AG09309 (cell line): ENCODE measurements at regions not wholly inside any gene's neighbourhood (a gene's known extent, or its start where the extent isn't known, plus 50 kb on each side); places are given as distances from the start of the nearest gene placed in this dataset.

Experiments
- DNase-seq: peaks from one replicate; pipeline ENCODE4 v3.0.0-alpha.2; 2010; ENCODE audit warnings: low read depth
- H3K4me3 ChIP-seq: 2 replicates; pipeline ENCODE4 v1.5.1; 2011; ENCODE audit warnings: mild to moderate bottlenecking, low read depth, low read length, moderate library complexity; ENCODE audit not compliant: control insufficient read depth
- TF ChIP-seq, protein P1 (sequence below): IDR thresholded peaks from 2 replicates; pipeline ENCODE4 v1.5.1; 2011; ENCODE audit warnings: mild to moderate bottlenecking, low read depth, low read length, inconsistent platforms; ENCODE audit not compliant: insufficient read depth, control insufficient read depth; ENCODE audit errors: missing control alignments

DNA sequence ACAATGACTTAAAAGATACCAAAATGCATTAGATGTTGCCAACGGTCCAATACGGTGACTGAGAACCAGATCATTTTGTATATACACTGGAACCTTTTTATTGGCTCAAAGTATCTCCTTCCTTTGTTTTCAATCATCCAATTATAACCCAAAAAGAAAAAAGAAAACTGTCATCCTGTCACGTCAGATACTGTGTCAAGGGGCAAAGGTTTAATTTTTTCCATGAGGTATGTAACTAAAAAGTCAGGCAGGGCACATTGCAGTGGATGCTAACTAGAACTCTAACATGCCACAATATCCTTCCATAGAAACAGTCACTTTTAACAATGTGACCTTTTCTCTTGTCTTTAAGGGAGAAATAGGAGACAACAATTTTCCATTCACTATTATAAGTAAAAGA is 267.6 kb upstream of the NEBL start:
- no peak for DNase-seq
- TF ChIP-seq, protein P1, sequence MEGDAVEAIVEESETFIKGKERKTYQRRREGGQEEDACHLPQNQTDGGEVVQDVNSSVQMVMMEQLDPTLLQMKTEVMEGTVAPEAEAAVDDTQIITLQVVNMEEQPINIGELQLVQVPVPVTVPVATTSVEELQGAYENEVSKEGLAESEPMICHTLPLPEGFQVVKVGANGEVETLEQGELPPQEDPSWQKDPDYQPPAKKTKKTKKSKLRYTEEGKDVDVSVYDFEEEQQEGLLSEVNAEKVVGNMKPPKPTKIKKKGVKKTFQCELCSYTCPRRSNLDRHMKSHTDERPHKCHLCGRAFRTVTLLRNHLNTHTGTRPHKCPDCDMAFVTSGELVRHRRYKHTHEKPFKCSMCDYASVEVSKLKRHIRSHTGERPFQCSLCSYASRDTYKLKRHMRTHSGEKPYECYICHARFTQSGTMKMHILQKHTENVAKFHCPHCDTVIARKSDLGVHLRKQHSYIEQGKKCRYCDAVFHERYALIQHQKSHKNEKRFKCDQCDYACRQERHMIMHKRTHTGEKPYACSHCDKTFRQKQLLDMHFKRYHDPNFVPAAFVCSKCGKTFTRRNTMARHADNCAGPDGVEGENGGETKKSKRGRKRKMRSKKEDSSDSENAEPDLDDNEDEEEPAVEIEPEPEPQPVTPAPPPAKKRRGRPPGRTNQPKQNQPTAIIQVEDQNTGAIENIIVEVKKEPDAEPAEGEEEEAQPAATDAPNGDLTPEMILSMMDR, result no peak
- no peak overlapping the region for H3K4me3 ChIP-seq

DNA sequence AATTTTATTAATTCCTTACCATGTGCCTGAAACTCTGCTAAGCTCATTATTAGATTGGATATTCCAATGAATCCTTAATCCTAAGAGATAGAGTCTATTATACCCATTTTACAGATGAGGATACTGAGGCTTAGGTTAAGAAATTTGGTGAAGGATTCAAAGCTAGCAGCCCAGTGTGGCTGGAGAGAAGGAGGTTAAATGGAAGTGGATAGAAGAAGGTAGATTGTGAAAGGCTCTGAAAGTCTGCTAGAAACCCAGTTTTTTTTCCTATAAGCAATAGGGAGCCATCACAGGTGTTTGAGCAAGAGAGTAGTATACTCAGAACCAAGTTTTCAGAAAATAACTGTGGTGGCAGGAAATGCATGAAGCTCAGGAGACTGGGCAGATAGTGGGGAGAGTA is 265.8 kb upstream of the NEBL start:
- TF ChIP-seq, protein P1, result no peak
- no peak overlapping the region for H3K4me3 ChIP-seq
- DNase-seq, result no peak

GRCh38 chr10:21161647-21162046 is 264.5 kb upstream of the NEBL start:
- no peak overlapping the region for H3K4me3 ChIP-seq
- no peak for DNase-seq
- TF ChIP-seq, protein P1, result no peak

DNA sequence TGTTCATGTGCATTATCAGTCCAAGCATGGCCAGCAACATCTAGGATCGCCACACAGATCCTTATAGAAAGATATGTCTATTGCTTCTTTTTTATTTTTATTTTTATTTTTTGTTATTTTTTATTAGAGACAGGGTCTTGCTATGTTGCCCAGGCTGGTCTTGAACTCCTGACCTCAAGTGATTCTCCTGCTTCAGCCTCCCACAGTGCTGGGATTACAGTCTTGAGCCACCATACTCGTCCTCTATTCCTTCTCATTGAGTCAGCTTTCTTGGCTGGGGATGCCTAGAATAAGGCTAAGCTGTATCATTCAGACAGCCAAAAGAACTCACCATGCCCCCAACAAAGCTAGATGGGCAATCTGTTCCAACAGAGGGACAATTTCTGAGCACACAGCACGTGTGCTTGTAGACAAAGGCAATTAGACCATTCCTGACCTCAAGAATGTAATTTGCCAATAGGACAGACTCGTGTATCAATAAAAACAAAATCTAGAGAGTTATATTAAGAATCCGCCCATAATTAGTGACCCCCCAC is 264.0 kb upstream of the NEBL start:
- H3K4me3 ChIP-seq, result no peak overlapping the region
- DNase-seq, result no peak
- TF ChIP-seq, protein P1, result no peak

GRCh38 chr10:21160116-21160515 is 263.0 kb upstream of the NEBL start:
- TF ChIP-seq, protein P1, result no peak
- H3K4me3 ChIP-seq, result no peak overlapping the region
- no peak for DNase-seq

- TF ChIP-seq, protein P1, result no peak
- H3K4me3 ChIP-seq, result no peak overlapping the region
- DNase-seq, result no peak
Observed at GRCh38 chr10:21159669-21160068, 262.6 kb upstream of the NEBL start.

- no peak for DNase-seq
- H3K4me3 ChIP-seq, result no peak overlapping the region
- TF ChIP-seq, protein P1, result no peak
Observed at GRCh38 chr10:21158301-21158700, 261.2 kb upstream of the NEBL start.
